ENCODE measurements at regions not wholly inside any gene's neighbourhood (a gene's known extent, or its start where the extent isn't known, plus 50 kb on each side); places are given as distances from the start of the nearest gene placed in this dataset.

- H3K27ac ChIP-seq = no peak overlapping the region
- no peaks in the 10 kb centered on the region for H3K9me3 ChIP-seq
- no peaks in the 10 kb centered on the region for H3K27me3 ChIP-seq
- H3K4me1 ChIP-seq (ENCODE audit: insufficient read depth) = peaks cover 6% of the 10 kb centered on the region
- H3K4me3 ChIP-seq = no peak overlapping the region
- H3K36me3 ChIP-seq = no peaks in the 10 kb centered on the region
- intact Hi-C loops (cut with DNase I) = no loop called here
- TF ChIP-seq POLR2A (IDR thresholded peaks at IDR 0.05) (no peak), CTCF (IDR thresholded peaks at IDR 0.05) (no peak), EP300 (IDR thresholded peaks at IDR 0.05) (no peak)
- no peak for DNase-seq
- WGBS, 3 donors = 83 to 95% (median 93%) methylated on average over 2 of the region's 2 CpGs
Measured at GRCh38 chr1:185491604-185492003, 174.6 kb upstream of the IVNS1ABP start.

- H3K4me3 ChIP-seq = no peak overlapping the region
- H3K36me3 ChIP-seq = no peaks in the 10 kb centered on the region
- no peak for TF ChIP-seq POLR2A (IDR thresholded peaks at IDR 0.05)
- TF ChIP-seq EP300 (IDR thresholded peaks at IDR 0.05) = no peak
- no peak for TF ChIP-seq CTCF (IDR thresholded peaks at IDR 0.05)
- DNase-seq = no peak
- no peaks in the 10 kb centered on the region for H3K9me3 ChIP-seq
- intact Hi-C loops (cut with DNase I) = no loop called here
- WGBS, 3 donors = 92 to 96% (median 96%) methylated on average over 5 of the region's 5 CpGs
- no peak overlapping the region for H3K27ac ChIP-seq
- H3K4me1 ChIP-seq (ENCODE audit: insufficient read depth) = peaks cover 6% of the 10 kb centered on the region
- no peaks in the 10 kb centered on the region for H3K27me3 ChIP-seq
Measured at GRCh38 chr1:185490924-185491323, 173.9 kb upstream of the IVNS1ABP start.

- Histone ChIP-seq H3K27me3 (no peaks in the 10 kb centered on the region), H3K36me3 (no peaks in the 10 kb centered on the region), H3K9me3 (no peaks in the 10 kb centered on the region), H3K4me1 (ENCODE audit: insufficient read depth) (peaks cover 6% of the 10 kb centered on the region), H3K4me3 (no peak overlapping the region), H3K27ac (no peak overlapping the region)
- intact Hi-C loops (cut with DNase I) = no loop called here
- no peak for DNase-seq
- TF ChIP-seq CTCF (IDR thresholded peaks at IDR 0.05) (no peak), POLR2A (IDR thresholded peaks at IDR 0.05) (no peak)
- WGBS, 3 donors = 92 to 96% (median 92%) methylated on average over 3 of the region's 3 CpGs
Measured at GRCh38 chr1:185489406-185489805, 172.4 kb upstream of the IVNS1ABP start.

GRCh38 chr1:185488808-185489207 is 171.8 kb upstream of the IVNS1ABP start:
- Histone ChIP-seq H3K27me3 (no peaks in the 10 kb centered on the region), H3K9me3 (no peaks in the 10 kb centered on the region), H3K4me1 (ENCODE audit: insufficient read depth) (peaks cover 6% of the 10 kb centered on the region), H3K36me3 (no peaks in the 10 kb centered on the region), H3K4me3 (no peak overlapping the region), H3K27ac (no peak overlapping the region)
- WGBS, 3 donors = 16 to 30% (median 16%) methylated on average over 4 of the region's 4 CpGs
- TF ChIP-seq EP300 (IDR thresholded peaks at IDR 0.05) = no peak
- DNase-seq = peak in 1 of 5 donors; percentile 21
- intact Hi-C loops (cut with DNase I) = no loop called here

- intact Hi-C loops (cut with DNase I) = no loop called here
- no peak overlapping the region for H3K27ac ChIP-seq
- no peaks in the 10 kb centered on the region for H3K27me3 ChIP-seq
- TF ChIP-seq POLR2A (IDR thresholded peaks at IDR 0.05) (no peak), CTCF (IDR thresholded peaks at IDR 0.05) (no peak), EP300 (IDR thresholded peaks at IDR 0.05) (no peak)
- no peak overlapping the region for H3K4me3 ChIP-seq
- H3K36me3 ChIP-seq = no peaks in the 10 kb centered on the region
- no peaks in the 10 kb centered on the region for H3K9me3 ChIP-seq
- H3K4me1 ChIP-seq (ENCODE audit: insufficient read depth) = peaks cover 6% of the 10 kb centered on the region
- DNase-seq = no peak
- WGBS, 3 donors = 34 to 57% (median 52%) methylated on average over 2 of the region's 2 CpGs
Measured at GRCh38 chr1:185487936-185488335, 170.9 kb upstream of the IVNS1ABP start.
